Osteocyte (in vitro differentiated cells): ENCODE measurements at regions not wholly inside any gene's neighbourhood (a gene's known extent, or its start where the extent isn't known, plus 50 kb on each side); places are given as distances from the start of the nearest gene placed in this dataset.

Experiments used
- DNase-seq: peaks from one replicate; pipeline ENCODE4 v3.0.0; 2021; ENCODE audit warnings: mixed read lengths; ENCODE audit not compliant: unreplicated experiment; ENCODE audit errors: extremely low spot score
- H3K27ac Mint-ChIP-seq: one replicate; pipeline ENCODE4 v1.8.0; 2021; ENCODE audit warnings: mild to moderate bottlenecking, mixed read lengths; ENCODE audit not compliant: unreplicated experiment
- H3K27me3 Mint-ChIP-seq: one replicate; pipeline ENCODE4 v1.8.0; 2021; ENCODE audit warnings: mixed read lengths; ENCODE audit not compliant: unreplicated experiment
- H3K36me3 Mint-ChIP-seq: one replicate; pipeline ENCODE4 v1.8.0; 2021; ENCODE audit warnings: mixed read lengths; ENCODE audit not compliant: unreplicated experiment
- H3K4me1 Mint-ChIP-seq: one replicate; pipeline ENCODE4 v1.8.0; 2021; ENCODE audit warnings: mixed read lengths; ENCODE audit not compliant: unreplicated experiment
- H3K4me3 Mint-ChIP-seq: one replicate; pipeline ENCODE4 v1.8.0; 2021; ENCODE audit warnings: mild to moderate bottlenecking, moderate library complexity, mixed read lengths; ENCODE audit not compliant: unreplicated experiment
- H3K9me3 Mint-ChIP-seq: one replicate; pipeline ENCODE4 v1.8.0; 2021; ENCODE audit warnings: mixed read lengths; ENCODE audit not compliant: unreplicated experiment
- TF ChIP-seq, protein P1 (sequence below): fragments of 200-600 bp; sonication (generic); IDR thresholded peaks from 2 replicates; pipeline ENCODE4 v1.5.0; 2021; ENCODE audit warnings: antibody characterized with exemption, mild to moderate bottlenecking, moderate library complexity

DNA sequence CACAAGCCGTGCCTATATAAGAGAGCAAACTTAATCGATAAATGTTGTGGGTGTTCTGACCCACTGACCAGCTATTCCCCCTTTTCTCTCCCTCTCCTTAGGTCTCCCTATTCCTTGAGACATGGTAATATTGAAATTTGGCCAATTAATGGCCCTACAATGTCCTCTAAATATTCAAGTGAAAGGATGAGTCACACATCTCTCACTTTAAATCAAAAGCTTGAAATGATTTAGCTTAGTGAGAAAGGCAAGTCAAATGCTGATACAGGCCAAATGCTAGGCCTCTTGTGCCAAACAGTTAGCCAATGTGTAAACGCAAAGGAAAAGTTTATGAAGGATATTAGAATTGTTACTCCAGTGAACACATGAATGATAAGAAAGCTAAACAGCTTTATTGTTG lies 102.2 kb upstream of the CPNE8 start:
- TF ChIP-seq, protein P1, sequence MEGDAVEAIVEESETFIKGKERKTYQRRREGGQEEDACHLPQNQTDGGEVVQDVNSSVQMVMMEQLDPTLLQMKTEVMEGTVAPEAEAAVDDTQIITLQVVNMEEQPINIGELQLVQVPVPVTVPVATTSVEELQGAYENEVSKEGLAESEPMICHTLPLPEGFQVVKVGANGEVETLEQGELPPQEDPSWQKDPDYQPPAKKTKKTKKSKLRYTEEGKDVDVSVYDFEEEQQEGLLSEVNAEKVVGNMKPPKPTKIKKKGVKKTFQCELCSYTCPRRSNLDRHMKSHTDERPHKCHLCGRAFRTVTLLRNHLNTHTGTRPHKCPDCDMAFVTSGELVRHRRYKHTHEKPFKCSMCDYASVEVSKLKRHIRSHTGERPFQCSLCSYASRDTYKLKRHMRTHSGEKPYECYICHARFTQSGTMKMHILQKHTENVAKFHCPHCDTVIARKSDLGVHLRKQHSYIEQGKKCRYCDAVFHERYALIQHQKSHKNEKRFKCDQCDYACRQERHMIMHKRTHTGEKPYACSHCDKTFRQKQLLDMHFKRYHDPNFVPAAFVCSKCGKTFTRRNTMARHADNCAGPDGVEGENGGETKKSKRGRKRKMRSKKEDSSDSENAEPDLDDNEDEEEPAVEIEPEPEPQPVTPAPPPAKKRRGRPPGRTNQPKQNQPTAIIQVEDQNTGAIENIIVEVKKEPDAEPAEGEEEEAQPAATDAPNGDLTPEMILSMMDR = no peak
- H3K36me3 Mint-ChIP-seq = no peaks in the 10 kb centered on the region
- no peaks in the 10 kb centered on the region for H3K4me1 Mint-ChIP-seq

DNA sequence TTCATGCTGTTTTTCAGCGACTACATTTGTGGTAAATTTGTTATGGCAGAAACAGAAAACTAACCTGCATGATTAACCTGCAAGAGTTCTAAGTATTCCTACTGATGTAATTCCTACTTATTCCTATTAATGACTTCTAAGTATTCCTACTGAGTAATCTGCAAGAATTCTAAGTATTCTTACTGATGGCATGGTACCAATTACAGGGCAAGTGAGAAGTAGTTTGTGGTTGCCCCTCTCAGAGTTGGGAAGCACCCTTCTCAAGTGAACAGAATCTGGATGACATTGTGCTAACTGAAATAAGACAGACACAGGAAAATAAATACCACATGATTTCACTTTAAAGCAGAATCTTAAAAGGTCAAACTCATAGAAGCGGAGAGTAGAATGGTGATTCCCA lies 100.9 kb upstream of the CPNE8 start:
- Mint-ChIP-seq H3K36me3 (no peaks in the 10 kb centered on the region), H3K27ac (no peak overlapping the region), H3K27me3 (no peaks in the 10 kb centered on the region), H3K4me3 (no peak overlapping the region), H3K9me3 (no peaks in the 10 kb centered on the region), H3K4me1 (no peaks in the 10 kb centered on the region)
- no peak for DNase-seq
- TF ChIP-seq, protein P1 = no peak

More for the DNA sequence above, 102.2 kb upstream of the CPNE8 start:
- H3K27me3 Mint-ChIP-seq = no peaks in the 10 kb centered on the region
- H3K4me3 Mint-ChIP-seq = no peak overlapping the region
- H3K27ac Mint-ChIP-seq = no peak overlapping the region
- DNase-seq = no peak
- H3K9me3 Mint-ChIP-seq = no peaks in the 10 kb centered on the region

DNA sequence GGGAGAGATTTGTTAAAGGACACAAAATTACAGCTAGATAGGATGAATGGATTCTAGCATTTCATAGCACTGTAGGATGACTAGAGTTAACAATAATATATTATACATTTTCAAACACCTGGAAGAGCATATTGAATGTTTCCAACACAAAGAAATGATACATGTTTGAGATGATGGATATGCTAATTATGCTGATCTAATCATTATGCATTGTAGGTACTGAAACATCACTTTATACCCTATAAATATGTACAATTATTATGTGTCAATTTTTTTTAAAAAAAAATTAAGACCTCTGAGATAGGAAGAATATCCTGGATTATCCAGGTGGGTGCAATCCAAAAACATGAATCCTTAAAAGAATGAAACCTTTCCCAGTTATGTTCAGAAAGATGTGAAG lies 100.3 kb upstream of the CPNE8 start:
- H3K9me3 Mint-ChIP-seq = no peaks in the 10 kb centered on the region
- no peak overlapping the region for H3K4me3 Mint-ChIP-seq
- no peaks in the 10 kb centered on the region for H3K4me1 Mint-ChIP-seq
- TF ChIP-seq, protein P1 = no peak
- no peak overlapping the region for H3K27ac Mint-ChIP-seq
- H3K27me3 Mint-ChIP-seq = no peaks in the 10 kb centered on the region
- H3K36me3 Mint-ChIP-seq = no peaks in the 10 kb centered on the region
- no peak for DNase-seq

DNA sequence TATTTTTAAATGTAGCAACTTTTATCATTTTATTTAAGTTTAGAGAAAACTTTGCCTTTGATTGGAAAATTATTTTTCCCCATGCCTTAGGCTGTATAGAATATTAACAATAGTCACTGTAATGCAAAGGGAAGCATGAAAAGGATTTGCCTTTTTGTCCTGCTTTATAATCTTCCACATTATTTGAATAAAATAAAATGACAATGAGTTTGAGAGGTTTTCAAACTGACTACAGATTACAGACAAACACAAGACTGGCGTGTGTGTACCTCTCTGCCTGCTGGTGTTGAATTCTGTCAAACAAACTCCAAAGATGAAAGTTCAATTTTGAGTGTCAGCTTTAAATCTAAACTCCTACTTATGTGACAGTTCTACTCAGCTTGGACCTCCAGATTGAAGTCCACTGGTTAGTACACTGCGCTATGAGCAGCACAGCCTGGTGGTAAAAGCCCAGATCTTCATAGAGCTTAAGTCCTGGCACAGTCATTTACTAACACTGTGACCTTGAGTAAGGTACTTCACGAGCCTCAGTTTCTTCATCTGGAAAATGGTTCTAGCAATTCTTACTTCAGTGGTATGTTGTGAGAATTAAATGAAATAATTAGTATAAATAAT lies 98.3 kb upstream of the CPNE8 start:
- Mint-ChIP-seq H3K27ac (no peak overlapping the region), H3K27me3 (no peaks in the 10 kb centered on the region), H3K4me1 (no peaks in the 10 kb centered on the region), H3K36me3 (no peaks in the 10 kb centered on the region), H3K4me3 (no peak overlapping the region), H3K9me3 (no peaks in the 10 kb centered on the region)
- DNase-seq = no peak
- TF ChIP-seq, protein P1 = no peak

DNA sequence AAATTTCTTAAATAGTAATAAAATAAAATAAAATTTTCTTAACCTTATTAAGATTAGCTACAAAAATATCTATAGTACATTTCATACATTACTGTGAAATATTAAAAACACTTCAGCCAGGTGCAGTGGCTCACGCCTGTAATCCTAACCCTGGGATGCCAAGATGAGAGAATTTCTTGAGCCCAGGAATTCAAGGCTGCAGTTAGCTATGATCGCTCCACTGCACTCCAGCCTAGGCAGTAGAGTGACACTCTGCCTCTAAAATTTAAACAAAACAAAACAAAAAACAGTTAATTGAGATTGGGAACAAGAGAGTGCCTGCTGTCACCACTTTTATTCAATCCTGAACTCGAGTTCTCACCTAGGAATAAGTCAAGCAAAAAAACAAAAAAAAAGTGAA lies 95.0 kb upstream of the CPNE8 start:
- Mint-ChIP-seq H3K36me3 (no peaks in the 10 kb centered on the region), H3K4me1 (no peaks in the 10 kb centered on the region), H3K4me3 (no peak overlapping the region), H3K27ac (no peak overlapping the region), H3K27me3 (no peaks in the 10 kb centered on the region), H3K9me3 (no peaks in the 10 kb centered on the region)
- DNase-seq = no peak
- TF ChIP-seq, protein P1 = no peak
